ENCODE measurements at regions not wholly inside any gene's neighbourhood (a gene's known extent, or its start where the extent isn't known, plus 50 kb on each side); places are given as distances from the start of the nearest gene placed in this dataset.

DNA sequence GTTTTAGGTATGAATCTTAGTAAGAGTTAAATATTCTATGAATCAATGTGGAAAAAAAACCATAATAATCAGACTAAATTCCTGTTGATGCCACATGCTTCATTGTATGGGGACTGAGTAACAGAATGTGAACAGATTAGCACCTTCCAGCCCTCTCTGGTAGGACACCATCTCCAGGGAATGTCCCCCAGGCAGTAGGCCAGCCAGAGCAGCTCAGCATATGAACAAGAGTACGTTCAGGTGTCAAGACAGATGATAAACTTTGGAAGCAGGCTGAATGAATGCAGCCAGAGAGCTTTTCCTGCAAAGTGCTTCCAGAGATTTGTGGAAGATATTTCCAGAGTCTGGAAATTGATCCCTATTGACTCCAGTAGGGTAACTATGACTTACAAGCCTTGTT is 204.4 kb downstream of the RPS29 start:
- TF ChIP-seq CTCF (IDR thresholded peaks at IDR 0.05) (no peak), EZH2 (IDR thresholded peaks at IDR 0.05) (no peak), EZH2phosphoT487 (IDR thresholded peaks at IDR 0.05) (no peak)

Measured in neural progenitor cell (in vitro differentiated cells).